Neural crest cell (in vitro differentiated cells): ENCODE measurements at regions not wholly inside any gene's neighbourhood (a gene's known extent, or its start where the extent isn't known, plus 50 kb on each side); places are given as distances from the start of the nearest gene placed in this dataset.

Experiments
- DNase-seq: peaks from one replicate; pipeline ENCODE4 v3.0.0; 2021; ENCODE audit warnings: low read depth, mixed read lengths, low spot score
- H3K27ac Mint-ChIP-seq: one replicate; pipeline ENCODE4 v1.8.0; 2021; ENCODE audit warnings: mild to moderate bottlenecking, mixed read lengths; ENCODE audit not compliant: unreplicated experiment
- H3K27me3 Mint-ChIP-seq: 2 replicates; pipeline ENCODE4 v1.8.0; 2021; ENCODE audit warnings: low read depth, mild to moderate bottlenecking, mixed read lengths
- H3K36me3 Mint-ChIP-seq: 2 replicates; pipeline ENCODE4 v1.8.0; 2021; ENCODE audit warnings: low read depth, mild to moderate bottlenecking, mixed read lengths
- H3K4me1 Mint-ChIP-seq: 2 replicates; pipeline ENCODE4 v1.8.0; 2021; ENCODE audit warnings: mixed read lengths
- H3K4me3 Mint-ChIP-seq: one replicate; pipeline ENCODE4 v1.8.0; 2021; ENCODE audit warnings: mild to moderate bottlenecking, mixed read lengths
- H3K9me3 Mint-ChIP-seq: 2 replicates; pipeline ENCODE4 v1.8.0; 2021; ENCODE audit warnings: mixed read lengths
- CTCF ChIP-seq: fragments of 200-600 bp; sonication (generic); conservative IDR thresholded peaks from 2 replicates; pipeline ENCODE4 v1.5.0; 2021; ENCODE audit warnings: antibody characterized with exemption, mild to moderate bottlenecking

- Mint-ChIP-seq H3K27me3 (no peaks in the 10 kb centered on the region), H3K4me3 (no peak overlapping the region), H3K36me3 (no peaks in the 10 kb centered on the region), H3K9me3 (peaks cover 3% of the 10 kb centered on the region), H3K27ac (no peak overlapping the region), H3K4me1 (peaks cover 8% of the 10 kb centered on the region)
- DNase-seq = no peak
- TF ChIP-seq CTCF = no peak
Measured at GRCh38 chr3:110414855-110415254, 656.8 kb upstream of the NECTIN3 start.

GRCh38 chr3:110419096-110419495 is 652.5 kb upstream of the NECTIN3 start:
- TF ChIP-seq CTCF = no peak
- Mint-ChIP-seq H3K36me3 (no peaks in the 10 kb centered on the region), H3K4me1 (peaks cover 4% of the 10 kb centered on the region), H3K4me3 (no peak overlapping the region), H3K9me3 (peaks cover 8% of the 10 kb centered on the region), H3K27me3 (no peaks in the 10 kb centered on the region), H3K27ac (no peak overlapping the region)
- DNase-seq = no peak

GRCh38 chr3:110419601-110420000 is 652.0 kb upstream of the NECTIN3 start:
- Mint-ChIP-seq H3K4me3 (no peak overlapping the region), H3K27me3 (no peaks in the 10 kb centered on the region), H3K36me3 (no peaks in the 10 kb centered on the region), H3K9me3 (peaks cover 8% of the 10 kb centered on the region), H3K4me1 (peaks cover 4% of the 10 kb centered on the region), H3K27ac (no peak overlapping the region)
- no peak for TF ChIP-seq CTCF
- no peak for DNase-seq

- no peak overlapping the region for H3K4me3 Mint-ChIP-seq
- H3K36me3 Mint-ChIP-seq = no peaks in the 10 kb centered on the region
- peaks cover 8% of the 10 kb centered on the region for H3K9me3 Mint-ChIP-seq
- no peak for DNase-seq
- no peaks in the 10 kb centered on the region for H3K27me3 Mint-ChIP-seq
- H3K4me1 Mint-ChIP-seq = peaks cover 4% of the 10 kb centered on the region
- no peak overlapping the region for H3K27ac Mint-ChIP-seq
- TF ChIP-seq CTCF = no peak
Measured at GRCh38 chr3:110420158-110420641, 651.4 kb upstream of the NECTIN3 start.

GRCh38 chr3:110423276-110423675 is 648.3 kb upstream of the NECTIN3 start:
- Mint-ChIP-seq H3K9me3 (peaks cover 8% of the 10 kb centered on the region), H3K36me3 (no peaks in the 10 kb centered on the region), H3K27ac (no peak overlapping the region), H3K27me3 (no peaks in the 10 kb centered on the region), H3K4me3 (no peak overlapping the region), H3K4me1 (peaks cover 4% of the 10 kb centered on the region)
- no peak for TF ChIP-seq CTCF
- DNase-seq = no peak

- Mint-ChIP-seq H3K36me3 (no peaks in the 10 kb centered on the region), H3K9me3 (peaks cover 2% of the 10 kb centered on the region), H3K27ac (no peak overlapping the region), H3K4me1 (no peaks in the 10 kb centered on the region), H3K27me3 (no peaks in the 10 kb centered on the region), H3K4me3 (no peak overlapping the region)
- no peak for DNase-seq
- TF ChIP-seq CTCF = no peak
Measured at GRCh38 chr3:110430146-110430545, 641.5 kb upstream of the NECTIN3 start.
